ENCODE measurements at regions not wholly inside any gene's neighbourhood (a gene's known extent, or its start where the extent isn't known, plus 50 kb on each side); places are given as distances from the start of the nearest gene placed in this dataset.

- Histone ChIP-seq H3K4me3 (ENCODE audit: low read depth, low read length, poor library complexity, severe bottlenecking) (no peak overlapping the region), H3K27ac (ENCODE audit: low read depth, low read length, poor library complexity, severe bottlenecking) (no peak overlapping the region), H3K4me1 (ENCODE audit: insufficient read depth, low read length, poor library complexity, severe bottlenecking) (no peaks in the 10 kb centered on the region), H3K9me3 (ENCODE audit: low read depth, low read length, poor library complexity, severe bottlenecking) (no peaks in the 10 kb centered on the region), H3K36me3 (ENCODE audit: insufficient read depth, low read length, poor library complexity, severe bottlenecking) (no peaks in the 10 kb centered on the region), H3K27me3 (replicated peaks; ENCODE audit: insufficient read depth, low read depth, low read length, poor library complexity) (no peaks in the 10 kb centered on the region)
- no peak for TF ChIP-seq EZH2 (IDR thresholded peaks at IDR 0.05; ENCODE audit: borderline replicate concordance, low read depth, low read length, poor library complexity, severe bottlenecking)
- TF ChIP-seq CTCF (conservative IDR thresholded peaks at IDR 0.05; ENCODE audit: low read depth, low read length): no peak
- DNase-seq (ENCODE audit: low spot score): no peak
- ChIA-PET POLR2A (ENCODE audit: low non-redundant PET) (no interaction called here), CTCF (interaction anchor here (0.7 kb wide), 1 partner anchor 163 kb away, joined by 3 read pairs; no protein-coding TSS in a partner anchor)
- BruUV-seq (replicated peaks): no TSS peak
- intact Hi-C loops (cut with micrococcal nuclease; ENCODE audit: unreplicated experiment): no loop called here
Observed at GRCh38 chr4:104975617-104976016, 171.1 kb upstream of the TET2 start.

GRCh38 chr4:104976262-104976661 is 170.4 kb upstream of the TET2 start:
- Histone ChIP-seq H3K27me3 (replicated peaks; ENCODE audit: insufficient read depth, low read depth, low read length, poor library complexity) (no peaks in the 10 kb centered on the region), H3K27ac (ENCODE audit: low read depth, low read length, poor library complexity, severe bottlenecking) (no peak overlapping the region), H3K9me3 (ENCODE audit: low read depth, low read length, poor library complexity, severe bottlenecking) (no peaks in the 10 kb centered on the region), H3K4me3 (ENCODE audit: low read depth, low read length, poor library complexity, severe bottlenecking) (no peak overlapping the region), H3K4me1 (ENCODE audit: insufficient read depth, low read length, poor library complexity, severe bottlenecking) (no peaks in the 10 kb centered on the region), H3K36me3 (ENCODE audit: insufficient read depth, low read length, poor library complexity, severe bottlenecking) (no peaks in the 10 kb centered on the region)
- BruUV-seq (replicated peaks): no TSS peak
- CTCF ChIA-PET: interaction anchor here (0.7 kb wide), 1 partner anchor 162 kb away, joined by 3 read pairs; no protein-coding TSS in a partner anchor
- POLR2A ChIA-PET (ENCODE audit: low non-redundant PET): no interaction called here
- intact Hi-C loops (cut with micrococcal nuclease; ENCODE audit: unreplicated experiment): no loop called here
- TF ChIP-seq CTCF (conservative IDR thresholded peaks at IDR 0.05; ENCODE audit: low read depth, low read length) (no peak), EZH2 (IDR thresholded peaks at IDR 0.05; ENCODE audit: borderline replicate concordance, low read depth, low read length, poor library complexity, severe bottlenecking) (no peak)
- no peak for DNase-seq (ENCODE audit: low spot score)

- intact Hi-C loops (cut with micrococcal nuclease; ENCODE audit: unreplicated experiment): no loop called here
- Histone ChIP-seq H3K4me1 (ENCODE audit: insufficient read depth, low read length, poor library complexity, severe bottlenecking) (no peaks in the 10 kb centered on the region), H3K4me3 (ENCODE audit: low read depth, low read length, poor library complexity, severe bottlenecking) (no peak overlapping the region), H3K27me3 (replicated peaks; ENCODE audit: insufficient read depth, low read depth, low read length, poor library complexity) (no peaks in the 10 kb centered on the region), H3K27ac (ENCODE audit: low read depth, low read length, poor library complexity, severe bottlenecking) (no peak overlapping the region), H3K36me3 (ENCODE audit: insufficient read depth, low read length, poor library complexity, severe bottlenecking) (no peaks in the 10 kb centered on the region), H3K9me3 (ENCODE audit: low read depth, low read length, poor library complexity, severe bottlenecking) (no peaks in the 10 kb centered on the region)
- TF ChIP-seq EZH2 (IDR thresholded peaks at IDR 0.05; ENCODE audit: borderline replicate concordance, low read depth, low read length, poor library complexity, severe bottlenecking) (no peak), CTCF (conservative IDR thresholded peaks at IDR 0.05; ENCODE audit: low read depth, low read length) (no peak)
- ChIA-PET POLR2A (ENCODE audit: low non-redundant PET) (no interaction called here), CTCF (no interaction called here)
- BruUV-seq (replicated peaks): no TSS peak
- no peak for DNase-seq (ENCODE audit: low spot score)
Observed at GRCh38 chr4:104979083-104979760, 167.5 kb upstream of the TET2 start.
